ENCODE measurements at regions not wholly inside any gene's neighbourhood (a gene's known extent, or its start where the extent isn't known, plus 50 kb on each side); places are given as distances from the start of the nearest gene placed in this dataset.

GRCh38 chr2:41597680-41598079 is 450.1 kb upstream of the PKDCC start:
- no peak for DNase-seq (ENCODE audit: low read depth)

GRCh38 chr2:41598161-41598894 is 449.5 kb upstream of the PKDCC start:
- no peak for DNase-seq (ENCODE audit: low read depth)

DNA sequence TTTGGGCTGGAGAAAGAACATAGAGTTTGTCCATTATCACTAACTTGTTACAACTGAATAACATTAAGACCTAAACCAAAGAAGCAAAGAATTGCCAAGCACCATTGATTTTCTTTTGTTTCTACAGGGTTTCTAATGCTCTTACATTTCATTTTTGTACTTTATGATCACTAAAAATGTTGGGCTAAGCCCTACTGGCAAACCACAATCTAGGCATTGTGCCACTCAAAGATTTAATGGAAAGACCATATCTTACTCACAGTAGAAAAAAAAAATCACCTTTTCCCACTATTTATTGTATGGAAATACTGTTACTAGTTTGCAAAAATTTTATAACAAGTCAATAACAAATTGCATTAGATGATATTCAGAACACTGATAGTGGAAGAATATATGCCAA is 447.4 kb upstream of the PKDCC start:
- DNase-seq (ENCODE audit: low read depth) = no peak

DNA sequence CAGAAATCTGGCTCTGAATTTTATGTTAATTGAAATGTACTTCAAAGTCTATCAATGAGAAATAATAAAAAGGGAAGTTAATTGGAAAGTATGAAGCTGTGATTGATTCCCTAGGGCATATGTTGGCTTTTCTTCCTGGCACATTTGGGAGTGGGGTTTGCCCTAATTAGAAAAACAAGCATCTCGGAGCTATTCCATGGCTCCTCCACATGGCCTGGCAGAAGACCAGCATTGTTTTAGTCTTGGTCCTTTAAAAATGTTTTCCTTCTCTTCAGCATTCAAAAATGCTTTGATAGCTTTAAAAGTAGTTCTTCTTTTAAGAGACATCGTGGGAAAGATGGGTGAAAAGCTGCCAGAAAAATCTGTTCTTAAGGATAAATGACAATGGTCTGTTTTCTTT is 445.5 kb upstream of the PKDCC start:
- no peak for DNase-seq (ENCODE audit: low read depth)

- no peak for DNase-seq (ENCODE audit: low read depth)
Measured at GRCh38 chr2:41605311-41605710, 442.5 kb upstream of the PKDCC start.

- no peak for DNase-seq (ENCODE audit: low read depth)
Measured at GRCh38 chr2:41605914-41606313, 441.9 kb upstream of the PKDCC start.

GRCh38 chr2:41610501-41611190 is 437.2 kb upstream of the PKDCC start:
- no peak for DNase-seq (ENCODE audit: low read depth)

GRCh38 chr2:41618754-41619153 is 429.1 kb upstream of the PKDCC start:
- no peak for DNase-seq (ENCODE audit: low read depth)

GRCh38 chr2:41621095-41621494 is 426.7 kb upstream of the PKDCC start:
- no peak for DNase-seq (ENCODE audit: low read depth)

DNA sequence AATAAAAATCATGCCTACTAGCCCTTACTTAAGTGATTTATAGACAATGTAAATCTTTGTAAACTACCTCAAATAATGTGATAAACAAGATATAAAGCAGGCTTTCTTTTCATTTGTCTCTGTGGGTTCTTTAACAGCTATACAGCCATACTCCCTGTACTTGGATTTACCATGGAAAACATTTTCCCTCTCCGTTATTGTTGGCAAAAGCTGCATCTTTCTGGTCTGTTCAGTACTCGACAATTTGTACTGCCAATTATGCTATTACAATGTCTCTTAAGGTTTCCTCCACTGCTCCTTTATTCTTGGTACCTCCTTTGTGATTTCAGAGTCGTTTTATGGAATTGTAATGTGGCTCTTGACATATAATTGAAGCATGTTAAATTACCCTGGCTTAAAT is 426.3 kb upstream of the PKDCC start:
- DNase-seq (ENCODE audit: low read depth) = no peak

DNA sequence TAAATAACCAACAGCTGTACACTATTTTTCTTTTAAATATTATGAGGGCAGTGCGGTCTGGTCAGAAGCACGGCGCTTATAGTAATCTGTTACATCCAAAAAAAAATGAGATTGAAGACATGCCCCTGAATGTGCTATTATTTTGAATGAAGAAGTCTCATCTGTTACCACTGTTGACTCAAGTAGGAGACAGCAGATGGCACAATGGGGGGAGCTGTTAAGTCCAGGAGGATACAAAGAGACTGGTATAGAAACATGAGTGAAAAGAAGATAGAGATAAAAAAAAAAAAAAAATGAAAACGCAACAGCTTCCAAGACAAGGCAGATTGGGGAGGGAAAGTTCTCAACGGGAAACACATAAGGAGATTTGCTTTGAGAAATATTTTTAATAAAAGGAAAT is 425.5 kb upstream of the PKDCC start:
- DNase-seq (ENCODE audit: low read depth) = no peak

DNA sequence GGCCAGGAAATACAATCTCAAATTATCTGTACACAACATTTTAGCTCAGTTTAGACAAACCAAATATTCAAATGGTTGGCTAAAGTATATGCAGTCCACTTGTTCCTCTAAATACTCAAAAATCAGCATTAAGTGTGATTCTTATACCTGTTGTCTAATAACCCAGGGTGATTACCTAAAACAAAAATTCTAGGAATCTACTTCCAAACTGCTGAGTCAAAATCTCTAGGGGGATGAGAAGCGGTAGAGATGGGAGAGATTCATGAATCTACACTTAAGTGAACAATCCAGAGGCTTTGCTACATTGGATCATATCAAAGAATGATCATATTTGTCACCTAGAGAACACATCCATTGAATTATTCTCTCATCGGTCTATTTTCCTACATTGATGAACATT is 420.9 kb upstream of the PKDCC start:
- no peak for DNase-seq (ENCODE audit: low read depth)

DNA sequence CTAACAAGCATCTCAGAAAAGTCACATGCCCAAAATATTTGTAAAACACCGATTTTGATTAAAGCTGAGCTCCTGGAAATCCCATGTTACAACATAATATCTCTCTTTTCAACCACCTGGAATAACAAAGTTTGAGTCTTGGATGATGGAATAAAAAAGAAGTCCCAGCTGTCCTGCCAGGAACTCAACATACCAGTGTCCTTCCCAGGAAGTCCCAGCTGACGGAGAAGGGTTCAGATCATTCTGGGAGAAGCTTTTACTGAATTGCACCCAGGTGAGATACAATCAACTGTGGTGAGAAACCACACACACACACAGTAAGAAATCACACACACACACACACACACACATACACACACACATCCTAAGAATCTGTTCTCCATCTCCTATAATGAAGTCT is 413.1 kb upstream of the PKDCC start:
- DNase-seq (ENCODE audit: low read depth) = no peak

DNA sequence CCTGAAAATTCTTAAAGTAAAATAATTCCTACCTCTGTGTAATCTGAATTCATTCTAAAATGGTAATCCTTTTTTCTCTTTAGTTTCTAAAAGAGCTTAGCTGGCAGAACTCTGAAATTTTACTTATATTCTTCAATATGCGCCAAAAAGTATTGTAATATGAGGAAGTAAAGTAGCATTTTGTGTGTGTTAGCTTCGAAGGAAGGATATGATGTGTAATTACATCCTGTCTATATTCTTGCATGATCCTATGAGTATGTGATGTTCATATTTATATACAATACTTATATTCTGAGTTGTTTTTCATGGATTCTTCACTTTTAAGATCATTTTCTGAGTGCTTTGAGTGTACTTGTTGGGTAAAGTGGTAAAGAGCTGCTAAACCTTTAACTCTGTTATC is 402.9 kb upstream of the PKDCC start:
- no peak for DNase-seq (ENCODE audit: low read depth)

- DNase-seq (ENCODE audit: low read depth) = no peak
Measured at GRCh38 chr2:41647468-41648050, 400.3 kb upstream of the PKDCC start.

DNA sequence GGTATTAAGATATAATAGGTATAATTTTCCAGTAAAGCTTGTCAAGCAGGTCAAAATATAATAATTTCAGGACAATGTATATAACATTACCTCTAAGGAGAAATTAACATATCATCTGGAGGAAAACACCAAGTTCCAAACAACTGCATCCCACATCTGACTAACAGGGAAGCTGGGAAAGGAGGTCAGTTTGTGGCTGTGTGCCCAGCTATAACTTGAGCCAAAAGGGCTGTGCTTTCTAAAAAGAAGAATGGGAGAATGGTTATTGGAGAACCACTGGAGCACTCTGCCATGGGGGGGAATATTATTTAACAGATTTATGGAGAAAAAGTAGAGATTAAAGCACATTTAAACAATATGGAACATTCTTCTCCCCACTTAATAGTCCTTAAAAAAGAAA is 390.6 kb upstream of the PKDCC start:
- no peak for DNase-seq (ENCODE audit: low read depth)

DNA sequence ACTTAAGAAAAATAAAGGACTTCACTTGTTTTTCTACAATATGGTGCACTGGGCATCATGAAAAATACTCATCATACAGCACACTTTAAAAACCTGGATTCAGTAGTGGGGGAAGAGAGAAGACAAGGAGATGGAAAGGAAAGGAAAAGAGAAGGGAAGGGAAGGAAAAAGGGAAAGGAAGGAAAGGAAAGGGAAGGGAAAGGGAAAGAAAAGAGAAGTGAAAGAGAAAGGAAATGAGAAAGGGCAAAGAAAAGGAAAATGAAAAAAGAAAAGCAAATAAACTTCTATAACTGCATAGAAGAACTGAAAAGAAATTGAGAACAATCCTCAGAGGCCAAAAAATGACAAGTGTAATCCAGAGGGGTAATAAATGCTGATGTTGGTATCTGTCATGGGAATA is 388.1 kb upstream of the PKDCC start:
- no peak for DNase-seq (ENCODE audit: low read depth)

- DNase-seq (ENCODE audit: low read depth) = no peak
Measured at GRCh38 chr2:41662461-41662860, 385.4 kb upstream of the PKDCC start.

DNA sequence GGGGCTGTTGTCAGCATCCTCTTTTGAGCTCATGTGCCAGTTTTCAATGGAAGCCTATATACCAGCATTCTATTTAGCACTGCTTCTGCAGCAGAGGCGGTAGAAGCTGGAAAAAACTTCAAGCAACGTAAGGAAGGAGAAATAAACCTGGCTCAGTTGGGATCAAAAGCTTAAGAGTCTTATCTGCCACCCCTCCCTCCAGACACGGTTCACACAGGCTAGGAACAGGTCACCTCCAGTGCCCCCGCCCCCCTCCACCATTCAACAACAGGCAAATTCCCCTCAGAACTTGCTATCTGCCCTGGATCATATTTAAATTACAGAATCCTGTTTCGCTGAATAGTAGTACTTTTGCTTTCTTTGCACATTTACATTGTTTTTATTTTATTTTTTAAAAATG is 384.8 kb upstream of the PKDCC start:
- DNase-seq (ENCODE audit: low read depth) = no peak

- DNase-seq (ENCODE audit: low read depth) = no peak
Measured at GRCh38 chr2:41668529-41668928, 379.3 kb upstream of the PKDCC start.

DNA sequence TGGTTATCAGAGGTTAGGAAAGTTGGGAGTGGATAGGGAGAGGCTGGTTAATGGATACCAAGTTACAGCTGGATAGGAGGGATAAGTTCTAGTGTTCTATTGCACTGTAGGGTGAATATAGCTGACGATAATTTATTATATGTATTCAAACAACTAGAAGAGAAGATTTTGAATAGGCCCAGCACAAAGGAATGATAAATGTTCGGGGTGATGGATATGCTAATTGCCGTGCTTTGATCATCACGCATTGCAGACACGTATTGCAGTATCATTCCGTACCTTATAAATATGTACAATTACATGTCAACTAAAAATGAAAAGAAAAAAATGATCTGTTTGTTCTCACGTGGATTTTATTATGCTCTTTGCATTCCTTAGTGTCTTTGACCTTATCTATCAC is 369.2 kb upstream of the PKDCC start:
- DNase-seq (ENCODE audit: low read depth) = no peak

- no peak for DNase-seq (ENCODE audit: low read depth)
Measured at GRCh38 chr2:41686156-41686555, 361.7 kb upstream of the PKDCC start.

- DNase-seq (ENCODE audit: low read depth) = no peak
Measured at GRCh38 chr2:41691561-41691960, 356.3 kb upstream of the PKDCC start.
